PC-3 (cell line): ENCODE measurements at regions not wholly inside any gene's neighbourhood (a gene's known extent, or its start where the extent isn't known, plus 50 kb on each side); places are given as distances from the start of the nearest gene placed in this dataset.

ENCODE experiments used
- ATAC-seq: fragments of 200-7000 bp; cut with Tn5 transposase; 2 replicates; pipeline ENCODE4 v1.9.1; 2020; ENCODE audit warnings: mild to moderate bottlenecking, moderate library complexity
- BruUV-seq: library from RNA; stranded (reverse); fragments of 400-500 nt; replicated peaks from 2 replicates; lab custom pipeline; 2021; lab: Mats Ljungman, UMichigan
- CTCF ChIA-PET: fragments of 300-600 bp; sonication (Branson Sonifier 250); formaldehyde crosslinking; loops from one replicate; lab custom pipeline; 2022; ENCODE audit warnings: antibody characterized with exemption; lab: Charles Lee
- POLR2A ChIA-PET: fragments of 300-600 bp; sonication (Branson Sonifier 250); formaldehyde crosslinking; loops from one replicate; lab custom pipeline; 2022; ENCODE audit warnings: antibody characterized with exemption; ENCODE audit not compliant: unreplicated experiment; lab: Charles Lee
- DNase-seq: peaks from one replicate; pipeline ENCODE4 v3.0.0-alpha.2; 2015
- H2AFZ ChIP-seq: fragments of 300-600 bp; sonication (generic); 2 replicates; pipeline ENCODE4 v1.6.0; 2016; ENCODE audit warnings: antibody characterized with exemption, low read length
- H3F3A ChIP-seq: fragments of 300-600 bp; sonication (generic); one replicate; pipeline ENCODE4 v1.6.0; 2017; ENCODE audit warnings: antibody characterized with exemption, low read length, control low read depth, mild to moderate bottlenecking; ENCODE audit not compliant: unreplicated experiment
- H3K27ac ChIP-seq: fragments of 300-600 bp; sonication (generic); 2 replicates; pipeline ENCODE4 v1.5.1; 2016; ENCODE audit warnings: mild to moderate bottlenecking, low read length
- H3K27me3 ChIP-seq: fragments of 300-600 bp; sonication (generic); 2 replicates; pipeline ENCODE4 v1.6.1; 2016; ENCODE audit warnings: low read length, mixed read lengths
- H3K36me3 ChIP-seq: fragments of 300-600 bp; sonication (generic); 2 replicates; pipeline ENCODE4 v1.6.1; 2016; ENCODE audit warnings: low read depth, mixed run types, low read length, mixed read lengths
- H3K4me1 ChIP-seq: fragments of 300-600 bp; sonication (generic); 2 replicates; pipeline ENCODE4 v1.5.1; 2016; ENCODE audit warnings: low read length; ENCODE audit not compliant: insufficient read depth
- H3K4me2 ChIP-seq: fragments of 300-600 bp; sonication (generic); 2 replicates; pipeline ENCODE4 v1.6.0; 2016; ENCODE audit warnings: low read length
- H3K4me3 ChIP-seq: fragments of 300-600 bp; sonication (generic); 2 replicates; pipeline ENCODE4 v1.5.1; 2016; ENCODE audit warnings: mild to moderate bottlenecking, low read length, mixed read lengths
- H3K79me2 ChIP-seq: fragments of 300-600 bp; sonication (generic); 2 replicates; pipeline ENCODE4 v1.6.1; 2017; ENCODE audit warnings: low read length, mixed read lengths
- H3K9ac ChIP-seq: fragments of 300-600 bp; sonication (generic); 2 replicates; pipeline ENCODE4 v1.6.0; 2016; ENCODE audit warnings: mild to moderate bottlenecking, low read length
- H3K9me2 ChIP-seq: fragments of 300-600 bp; sonication (generic); replicated peaks from 2 replicates; pipeline ENCODE4 v1.6.1; 2016; ENCODE audit warnings: mixed run types, low read length, mixed read lengths
- H3K9me3 ChIP-seq: fragments of 300-600 bp; sonication (generic); 2 replicates; pipeline ENCODE4 v1.6.1; 2016; ENCODE audit warnings: low read length, mixed read lengths
- H4K20me1 ChIP-seq: fragments of 300-600 bp; sonication (generic); 2 replicates; pipeline ENCODE4 v1.6.1; 2016; ENCODE audit warnings: low read length, mixed read lengths
- EZH2 ChIP-seq: fragments of 300-600 bp; sonication (generic); IDR thresholded peaks from one replicate; pipeline ENCODE4 v1.6.1; 2017; ENCODE audit warnings: antibody characterized with exemption, mild to moderate bottlenecking, low read length; ENCODE audit not compliant: unreplicated experiment
- EZH2phosphoT487 ChIP-seq: fragments of 300-600 bp; sonication (generic); IDR thresholded peaks from 2 replicates; pipeline ENCODE4 v1.6.1; 2018; ENCODE audit warnings: mild to moderate bottlenecking, antibody characterized with exemption, low read length, borderline replicate concordance
- intact Hi-C: fragments of 100-400 bp; cut with micrococcal nuclease; formaldehyde crosslinking; loops from 2 replicates; pipeline ENCODE4 v1.9.0; 2023
- TF ChIP-seq, protein P1 (sequence below): fragments of 300-600 bp; sonication (generic); conservative IDR thresholded peaks from 2 replicates; pipeline ENCODE4 v1.5.1; 2017; ENCODE audit warnings: antibody characterized with exemption, low read depth, mild to moderate bottlenecking, low read length

DNA sequence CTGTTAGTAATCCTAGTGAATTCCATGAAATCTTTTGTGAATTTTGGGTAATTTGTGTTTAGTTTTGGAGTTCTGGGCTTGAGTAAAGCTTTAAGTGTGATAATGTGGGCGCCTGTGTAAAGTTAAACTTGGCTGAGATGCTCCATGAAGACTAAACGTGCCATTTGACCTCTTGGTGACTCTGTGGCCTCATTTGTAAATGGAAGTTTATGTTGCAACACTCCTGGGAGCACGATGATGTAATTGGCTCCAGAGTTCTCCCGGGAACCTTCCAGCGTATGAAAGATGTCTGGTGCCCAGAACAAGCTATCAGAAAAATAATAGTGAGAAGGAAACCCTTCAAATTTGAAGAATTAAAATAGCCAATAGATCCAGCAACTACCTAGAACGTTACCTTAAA lies 981.2 kb downstream of the TLE4 start:
- Histone ChIP-seq H3K4me3 (no peak overlapping the region), H2AFZ (no peak overlapping the region), H3K79me2 (no peaks in the 10 kb centered on the region), H4K20me1 (no peaks in the 10 kb centered on the region), H3K27ac (no peak overlapping the region), H3K4me2 (no peak overlapping the region), H3K27me3 (no peaks in the 10 kb centered on the region), H3K9me3 (no peaks in the 10 kb centered on the region), H3K4me1 (peaks cover 25% of the 10 kb centered on the region), H3K9ac (no peak overlapping the region), H3F3A (no peaks in the 10 kb centered on the region), H3K36me3 (no peaks in the 10 kb centered on the region), H3K9me2 (no peaks in the 10 kb centered on the region)
- ChIA-PET CTCF (no interaction called here), POLR2A (no interaction called here)
- no TSS peak for BruUV-seq
- DNase-seq: no peak
- ATAC-seq: no peak
- TF ChIP-seq, protein P1, sequence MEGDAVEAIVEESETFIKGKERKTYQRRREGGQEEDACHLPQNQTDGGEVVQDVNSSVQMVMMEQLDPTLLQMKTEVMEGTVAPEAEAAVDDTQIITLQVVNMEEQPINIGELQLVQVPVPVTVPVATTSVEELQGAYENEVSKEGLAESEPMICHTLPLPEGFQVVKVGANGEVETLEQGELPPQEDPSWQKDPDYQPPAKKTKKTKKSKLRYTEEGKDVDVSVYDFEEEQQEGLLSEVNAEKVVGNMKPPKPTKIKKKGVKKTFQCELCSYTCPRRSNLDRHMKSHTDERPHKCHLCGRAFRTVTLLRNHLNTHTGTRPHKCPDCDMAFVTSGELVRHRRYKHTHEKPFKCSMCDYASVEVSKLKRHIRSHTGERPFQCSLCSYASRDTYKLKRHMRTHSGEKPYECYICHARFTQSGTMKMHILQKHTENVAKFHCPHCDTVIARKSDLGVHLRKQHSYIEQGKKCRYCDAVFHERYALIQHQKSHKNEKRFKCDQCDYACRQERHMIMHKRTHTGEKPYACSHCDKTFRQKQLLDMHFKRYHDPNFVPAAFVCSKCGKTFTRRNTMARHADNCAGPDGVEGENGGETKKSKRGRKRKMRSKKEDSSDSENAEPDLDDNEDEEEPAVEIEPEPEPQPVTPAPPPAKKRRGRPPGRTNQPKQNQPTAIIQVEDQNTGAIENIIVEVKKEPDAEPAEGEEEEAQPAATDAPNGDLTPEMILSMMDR: no peak
- TF ChIP-seq EZH2phosphoT487 (no peak), EZH2 (no peak)
- intact Hi-C loops: no loop called here

DNA sequence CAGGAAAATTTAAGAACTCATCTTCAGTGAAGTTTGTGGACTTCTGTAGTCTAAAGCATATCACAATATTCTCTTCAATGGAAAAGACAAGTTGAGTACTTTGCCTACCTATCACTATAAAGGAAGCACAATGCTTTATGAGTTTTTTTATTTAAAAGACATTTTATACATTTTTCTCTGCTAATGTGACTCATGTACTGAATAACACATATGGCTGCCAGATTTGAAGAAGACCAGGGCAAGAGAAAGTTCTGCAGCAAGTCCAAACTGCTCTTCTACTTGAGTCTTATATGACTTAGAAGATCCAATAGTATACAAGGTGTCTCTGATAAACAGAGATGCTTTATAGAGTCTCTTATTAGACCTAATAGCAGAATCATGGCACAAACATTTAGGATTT lies 978.4 kb downstream of the TLE4 start:
- ChIA-PET CTCF (no interaction called here), POLR2A (no interaction called here)
- no peak for DNase-seq
- H4K20me1 ChIP-seq: no peaks in the 10 kb centered on the region
- no peaks in the 10 kb centered on the region for H3K36me3 ChIP-seq
- H3K4me2 ChIP-seq: no peak overlapping the region
- no peaks in the 10 kb centered on the region for H3K9me2 ChIP-seq
- H3K27ac ChIP-seq: no peak overlapping the region
- H3K27me3 ChIP-seq: no peaks in the 10 kb centered on the region
- no peak overlapping the region for H3K4me3 ChIP-seq
- TF ChIP-seq EZH2: no peak
- TF ChIP-seq EZH2phosphoT487: no peak
- TF ChIP-seq, protein P1: no peak
- no peaks in the 10 kb centered on the region for H3F3A ChIP-seq
- no peaks in the 10 kb centered on the region for H3K9me3 ChIP-seq
- BruUV-seq: no TSS peak
- intact Hi-C loops: no loop called here
- H3K9ac ChIP-seq: no peak overlapping the region
- H3K79me2 ChIP-seq: no peaks in the 10 kb centered on the region
- ATAC-seq: no peak
- no peaks in the 10 kb centered on the region for H3K4me1 ChIP-seq
- no peak overlapping the region for H2AFZ ChIP-seq

DNA sequence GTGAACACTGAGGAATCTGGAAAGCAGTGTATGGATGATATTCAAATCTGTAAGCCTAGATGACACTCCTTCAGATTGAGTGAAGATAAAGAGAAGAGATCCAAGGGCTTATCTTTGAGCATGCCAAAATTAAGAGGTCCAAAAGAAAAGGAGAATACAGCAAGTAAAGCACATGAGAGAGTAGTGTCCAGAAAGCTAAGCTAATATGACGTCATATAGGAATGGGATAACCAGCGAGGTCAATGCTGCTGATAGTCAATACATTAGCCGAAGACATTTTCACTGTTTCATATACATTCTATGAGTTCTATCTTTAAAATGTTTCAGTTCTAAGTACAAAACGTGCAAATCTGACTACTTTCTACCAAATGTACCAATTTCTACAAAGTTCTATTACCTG lies 975.8 kb downstream of the TLE4 start:
- Histone ChIP-seq H3K4me2 (no peak overlapping the region), H3K27me3 (no peaks in the 10 kb centered on the region), H3K9me3 (no peaks in the 10 kb centered on the region), H3K27ac (no peak overlapping the region), H3K36me3 (no peaks in the 10 kb centered on the region), H3F3A (no peaks in the 10 kb centered on the region), H3K4me3 (no peak overlapping the region), H3K9ac (no peak overlapping the region), H3K4me1 (no peaks in the 10 kb centered on the region), H3K9me2 (no peaks in the 10 kb centered on the region), H3K79me2 (no peaks in the 10 kb centered on the region), H4K20me1 (no peaks in the 10 kb centered on the region), H2AFZ (no peak overlapping the region)
- POLR2A ChIA-PET: no interaction called here
- BruUV-seq: no TSS peak
- intact Hi-C loops: no loop called here
- DNase-seq (no peak), ATAC-seq (no peak)
- CTCF ChIA-PET: no interaction called here
- no peak for TF ChIP-seq EZH2
- TF ChIP-seq EZH2phosphoT487: no peak
- TF ChIP-seq, protein P1: no peak
